HEK293 (cell line): ENCODE measurements at regions not wholly inside any gene's neighbourhood (a gene's known extent, or its start where the extent isn't known, plus 50 kb on each side); places are given as distances from the start of the nearest gene placed in this dataset.

Experiments
- CTCF ChIA-PET: fragments of 350-600 bp; formaldehyde crosslinking; extraction: SDS; loops from one replicate; lab custom pipeline; 2021; ENCODE audit warnings: antibody characterized with exemption; lab: Yijun Ruan, JAX
- POLR2A ChIA-PET: fragments of 300-600 bp; formaldehyde crosslinking; extraction: SDS; loops from one replicate; lab custom pipeline; 2020; ENCODE audit warnings: antibody characterized with exemption, inconsistent platforms; lab: Yijun Ruan, JAX
- H3K27ac ChIP-seq: fragments of 200-500 bp; sonication (Bioruptor generic); 2 replicates; pipeline ENCODE4 v1.5.1; 2014; ENCODE audit warnings: low read depth, low read length, control low read depth, inconsistent platforms; ENCODE audit errors: extremely low read depth
- H3K36me3 ChIP-seq, 2 experiments: fragments of 200-500 bp in 1 of 2; sonication (Bioruptor generic) in 1 of 2; 1 replicate in 1 of 2; 2 replicates in 1 of 2; pipeline ENCODE4 v1.5.1; 2014 to 2017; ENCODE audit warnings: inconsistent platforms in 2 of 2, low read length in 2 of 2; ENCODE audit not compliant: control insufficient read depth in 2 of 2, insufficient read depth in 1 of 2
- H3K4me1 ChIP-seq: fragments of 200-500 bp; sonication (Bioruptor generic); 2 replicates; pipeline ENCODE4 v1.5.1; 2014; ENCODE audit warnings: mild to moderate bottlenecking, low read length, inconsistent platforms; ENCODE audit not compliant: control insufficient read depth, insufficient read depth
- H3K4me3 ChIP-seq: 2 replicates; pipeline ENCODE4 v1.5.1; 2011; ENCODE audit warnings: low read depth, mild to moderate bottlenecking, control low read depth, low read length, moderate library complexity
- H3K9me3 ChIP-seq: fragments of 200-500 bp; sonication (Bioruptor generic); 2 replicates; pipeline ENCODE4 v1.5.1; 2014; ENCODE audit warnings: low read depth, low read length, inconsistent platforms; ENCODE audit not compliant: control insufficient read depth, insufficient read depth
- AEBP2 ChIP-seq: fragments of 450-650 bp; formaldehyde crosslinking; IDR thresholded peaks from 2 replicates; pipeline ENCODE4 v1.5.1; 2016; ENCODE audit warnings: missing biosample characterization, missing genetic modification characterization, borderline replicate concordance
- EGR2 ChIP-seq: fragments of 450-650 bp; formaldehyde crosslinking; IDR thresholded peaks from 2 replicates; pipeline ENCODE4 v1.5.1; 2016; ENCODE audit warnings: low read depth, missing biosample characterization, missing genetic modification characterization
- HOXA7 ChIP-seq: sonication (generic); formaldehyde crosslinking; IDR thresholded peaks from 2 replicates; pipeline ENCODE4 v1.8.1; 2022; ENCODE audit warnings: missing genetic modification reagents, borderline replicate concordance
- KLF9 ChIP-seq: fragments of 450-650 bp; formaldehyde crosslinking; IDR thresholded peaks from 2 replicates; pipeline ENCODE4 v1.5.1; 2016; ENCODE audit warnings: missing biosample characterization, missing genetic modification characterization, low read depth
- MYNN ChIP-seq: fragments of 450-650 bp; formaldehyde crosslinking; IDR thresholded peaks from 2 replicates; pipeline ENCODE4 v1.5.1; 2016; ENCODE audit warnings: missing biosample characterization, missing genetic modification characterization, borderline replicate concordance
- OSR2 ChIP-seq: fragments of 450-650 bp; formaldehyde crosslinking; IDR thresholded peaks from 2 replicates; pipeline ENCODE4 v1.5.1; 2016; ENCODE audit warnings: missing biosample characterization, missing genetic modification characterization
- TSHZ1 ChIP-seq: fragments of 450-650 bp; formaldehyde crosslinking; IDR thresholded peaks from 2 replicates; pipeline ENCODE4 v1.5.1; 2016; ENCODE audit warnings: missing biosample characterization, missing genetic modification characterization, borderline replicate concordance
- ZBTB8A ChIP-seq: fragments of 450-650 bp; formaldehyde crosslinking; IDR thresholded peaks from 2 replicates; pipeline ENCODE4 v1.5.1; 2016; ENCODE audit warnings: missing biosample characterization, missing genetic modification characterization
- ZFHX2 ChIP-seq: fragments of 450-650 bp; formaldehyde crosslinking; conservative IDR thresholded peaks from 2 replicates; pipeline ENCODE4 v1.5.1; 2016; ENCODE audit warnings: missing biosample characterization, missing genetic modification characterization
- ZIC2 ChIP-seq: fragments of 450-650 bp; formaldehyde crosslinking; IDR thresholded peaks from 2 replicates; pipeline ENCODE4 v1.5.1; 2016; ENCODE audit warnings: missing biosample characterization, missing genetic modification characterization
- ZNF174 ChIP-seq: fragments of 450-650 bp; formaldehyde crosslinking; IDR thresholded peaks from 2 replicates; pipeline ENCODE4 v1.5.0; 2017; ENCODE audit warnings: missing biosample characterization, mild to moderate bottlenecking, missing genetic modification characterization
- ZNF23 ChIP-seq: fragments of 450-650 bp; formaldehyde crosslinking; IDR thresholded peaks from 2 replicates; pipeline ENCODE4 v1.5.1; 2016; ENCODE audit warnings: missing biosample characterization, missing genetic modification characterization, borderline replicate concordance
- ZNF37A ChIP-seq: fragments of 450-650 bp; IDR thresholded peaks from 2 replicates; pipeline ENCODE4 v1.5.1; 2018; ENCODE audit warnings: missing biosample characterization, missing genetic modification characterization
- ZNF398 ChIP-seq: fragments of 450-650 bp; formaldehyde crosslinking; IDR thresholded peaks from 2 replicates; pipeline ENCODE4 v1.5.1; 2017; ENCODE audit warnings: missing biosample characterization, missing genetic modification characterization
- ZNF514 ChIP-seq: fragments of 450-650 bp; formaldehyde crosslinking; IDR thresholded peaks from 2 replicates; pipeline ENCODE4 v1.5.1; 2016; ENCODE audit warnings: missing biosample characterization, missing genetic modification characterization
- ZNF518A ChIP-seq: fragments of 450-650 bp; formaldehyde crosslinking; conservative IDR thresholded peaks from 2 replicates; pipeline ENCODE4 v1.5.1; 2016; ENCODE audit warnings: low read depth, missing biosample characterization, missing genetic modification characterization
- ZNF585B ChIP-seq: fragments of 450-650 bp; formaldehyde crosslinking; IDR thresholded peaks from 2 replicates; pipeline ENCODE4 v1.5.1; 2016; ENCODE audit warnings: missing biosample characterization, missing genetic modification characterization
- ZNF596 ChIP-seq: fragments of 450-650 bp; IDR thresholded peaks from 2 replicates; pipeline ENCODE4 v1.5.0; 2018; ENCODE audit warnings: missing biosample characterization, mild to moderate bottlenecking, missing genetic modification characterization, moderate library complexity
- ZNF654 ChIP-seq: fragments of 450-650 bp; formaldehyde crosslinking; IDR thresholded peaks from 2 replicates; pipeline ENCODE4 v1.5.1; 2016; ENCODE audit warnings: low read depth, missing biosample characterization, missing genetic modification characterization
- ZNF658 ChIP-seq: fragments of 450-650 bp; formaldehyde crosslinking; IDR thresholded peaks from 2 replicates; pipeline ENCODE4; 2016; ENCODE audit warnings: missing biosample characterization, missing genetic modification characterization
- ZNF830 ChIP-seq: fragments of 450-650 bp; IDR thresholded peaks from 2 replicates; pipeline ENCODE4 v1.5.0; 2018; ENCODE audit warnings: missing biosample characterization, missing genetic modification characterization, low read depth, mild to moderate bottlenecking, moderate library complexity
- ZSCAN23 ChIP-seq: fragments of 450-650 bp; formaldehyde crosslinking; IDR thresholded peaks from 2 replicates; pipeline ENCODE4 v1.5.1; 2016; ENCODE audit warnings: missing biosample characterization, missing genetic modification characterization

GRCh38 chr10:44237364-44238049 is 147.4 kb downstream of the CXCL12 start:
- ChIA-PET CTCF (interaction anchor here (0.5 kb wide), 1 partner anchor 74 kb away, joined by 3 read pairs; no protein-coding TSS in a partner anchor), POLR2A (no interaction called here)
- Histone ChIP-seq H3K9me3 (no peaks in the 10 kb centered on the region), H3K4me3 (no peak overlapping the region), H3K27ac (no peak overlapping the region), H3K36me3 (no peaks in the 10 kb centered on the region), H3K4me1 (peaks cover 6% of the 10 kb centered on the region)
- no peak for TF ChIP-seq AEBP2 (tag by site-specific recombination)
- no peak for TF ChIP-seq MYNN (tag by site-specific recombination)
- no peak for TF ChIP-seq KLF9 (tag by site-specific recombination)
- no peak for TF ChIP-seq TSHZ1 (tag by site-specific recombination)
- TF ChIP-seq ZIC2 (tag by site-specific recombination): no peak
- TF ChIP-seq ZNF174: no peak
- TF ChIP-seq ZSCAN23 (tag by site-specific recombination): no peak
- no peak for TF ChIP-seq HOXA7 (CRISPR knock-in tag)
- no peak for TF ChIP-seq ZNF514 (tag by site-specific recombination)
- TF ChIP-seq ZFHX2 (tag by site-specific recombination): no peak
- TF ChIP-seq ZNF658 (tag by site-specific recombination): no peak
- TF ChIP-seq EGR2: no peak
- no peak for TF ChIP-seq ZNF23 (tag by site-specific recombination)
- TF ChIP-seq ZNF585B (tag by site-specific recombination): no peak
- no peak for TF ChIP-seq ZNF830

GRCh38 chr10:44235363-44235762 is 149.5 kb downstream of the CXCL12 start:
- H3K36me3 ChIP-seq: no peaks in the 10 kb centered on the region
- POLR2A ChIA-PET: no interaction called here
- CTCF ChIA-PET: interaction anchor here (1.1 kb wide), 1 partner anchor 10 kb away, joined by 3 read pairs; no protein-coding TSS in a partner anchor
- TF ChIP-seq ZNF654 (tag by site-specific recombination): no peak
- no peak for TF ChIP-seq OSR2
- TF ChIP-seq ZNF596 (tag by site-specific recombination): no peak
- TF ChIP-seq ZBTB8A (tag by site-specific recombination): no peak
- TF ChIP-seq ZNF518A (tag by site-specific recombination): no peak
- no peak for TF ChIP-seq ZNF398
- no peak for TF ChIP-seq ZNF514 (tag by site-specific recombination)
- no peak for TF ChIP-seq ZNF37A (tag by site-specific recombination)

More at GRCh38 chr10:44235363-44235762, 149.5 kb downstream of the CXCL12 start:
- Histone ChIP-seq H3K9me3 (no peaks in the 10 kb centered on the region), H3K27ac (no peak overlapping the region), H3K4me1 (peaks cover 6% of the 10 kb centered on the region), H3K4me3 (no peak overlapping the region)
